ENCODE measurements at regions not wholly inside any gene's neighbourhood (a gene's known extent, or its start where the extent isn't known, plus 50 kb on each side); places are given as distances from the start of the nearest gene placed in this dataset.

DNA sequence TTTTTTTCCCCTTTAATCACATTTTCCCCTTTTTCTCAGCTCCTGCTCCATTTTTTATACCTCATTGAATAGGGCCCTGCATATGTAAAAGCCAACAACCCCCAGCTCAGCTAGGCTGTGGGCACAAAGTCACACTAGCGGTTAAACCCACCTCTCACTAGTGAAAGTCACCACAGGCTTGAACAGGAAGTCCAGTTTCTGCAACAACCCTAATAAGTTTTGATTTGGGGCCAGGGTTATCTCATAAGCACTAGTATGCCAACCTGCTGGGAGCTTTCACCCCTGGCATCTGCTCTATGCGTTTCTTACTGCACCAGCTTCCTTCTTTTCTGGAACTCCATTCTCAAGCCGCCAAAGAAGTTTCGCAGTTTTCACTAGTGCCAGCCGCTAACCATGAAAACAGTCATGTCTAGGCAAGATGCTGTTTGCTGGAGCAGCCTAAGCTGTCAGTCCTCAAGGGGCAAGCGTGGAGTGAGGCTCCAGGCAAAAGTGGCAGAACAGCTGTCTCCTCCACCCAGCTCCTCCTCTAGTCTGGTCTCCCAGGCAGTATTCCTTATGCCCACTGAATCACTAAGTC, 197.0 kb upstream of the MEIS1 start:
- Histone ChIP-seq H3K4me3 (ENCODE audit: low read depth, low read length, poor library complexity, severe bottlenecking) (no peak overlapping the region), H3K36me3 (ENCODE audit: insufficient read depth, low read length, poor library complexity, severe bottlenecking) (no peaks in the 10 kb centered on the region), H3K9me3 (ENCODE audit: low read depth, low read length, poor library complexity, severe bottlenecking) (no peaks in the 10 kb centered on the region), H3K4me1 (ENCODE audit: insufficient read depth, low read length, poor library complexity, severe bottlenecking) (peaks cover 26% of the 10 kb centered on the region), H3K27ac (ENCODE audit: low read depth, low read length, poor library complexity, severe bottlenecking) (no peak overlapping the region), H3K27me3 (replicated peaks; ENCODE audit: insufficient read depth, low read depth, low read length, poor library complexity) (no peaks in the 10 kb centered on the region)
- CTCF ChIA-PET = no interaction called here
- POLR2A ChIA-PET (ENCODE audit: low non-redundant PET) = no interaction called here
- intact Hi-C loops (cut with micrococcal nuclease; ENCODE audit: unreplicated experiment) = no loop called here
- no peak for DNase-seq (ENCODE audit: low spot score)
- TF ChIP-seq CTCF (conservative IDR thresholded peaks at IDR 0.05; ENCODE audit: low read depth, low read length) (no peak), EZH2 (IDR thresholded peaks at IDR 0.05; ENCODE audit: borderline replicate concordance, low read depth, low read length, poor library complexity, severe bottlenecking) (no peak)
- BruUV-seq (replicated peaks) = no TSS peak

DNA sequence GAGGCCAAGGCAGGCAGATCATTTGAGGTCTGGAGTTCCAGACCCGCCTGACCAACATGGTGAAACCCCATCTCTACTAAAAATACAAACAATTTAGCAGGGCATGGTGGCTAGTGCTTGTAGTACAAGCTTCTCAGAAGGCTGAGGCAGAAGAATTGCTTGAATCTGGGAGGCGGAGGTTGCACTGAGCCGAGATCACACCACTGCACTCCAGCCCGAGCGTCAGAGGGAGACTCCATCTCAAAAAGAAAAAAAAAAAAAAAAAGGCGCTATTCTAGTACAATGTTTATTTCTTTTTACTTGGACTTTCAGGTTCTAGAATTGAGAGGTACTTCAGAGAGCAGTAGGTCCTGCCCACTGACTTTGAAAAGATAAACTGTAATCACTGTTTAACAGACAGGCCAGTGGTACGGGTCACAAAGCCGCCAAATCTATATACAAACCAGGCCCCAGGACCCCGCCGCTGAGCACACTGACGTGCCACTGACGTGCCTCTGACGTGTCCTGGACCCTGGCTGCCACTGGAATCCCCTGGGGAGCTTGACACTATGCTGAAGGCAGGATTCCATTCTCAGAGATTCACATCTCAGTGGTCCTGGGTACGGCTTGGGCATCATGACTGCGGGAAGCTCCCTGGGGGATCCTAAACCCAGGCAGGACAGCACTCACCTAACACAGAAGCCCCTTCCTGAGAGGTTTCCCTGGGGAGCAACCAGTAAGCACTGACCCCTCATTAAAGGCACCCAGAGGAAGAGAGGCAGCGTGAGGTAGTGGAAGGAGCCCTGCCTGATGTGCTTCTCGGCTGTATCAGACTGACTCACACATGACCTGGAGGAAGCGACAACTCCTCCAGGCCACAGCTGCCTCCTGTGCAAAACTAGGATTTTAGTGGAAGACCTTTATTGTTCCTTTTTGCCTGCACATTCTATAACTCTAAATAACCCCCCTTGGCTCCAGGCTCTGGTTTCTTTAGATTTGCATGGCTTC, 197.8 kb upstream of the MEIS1 start:
- intact Hi-C loops (cut with micrococcal nuclease; ENCODE audit: unreplicated experiment) = no loop called here
- ChIA-PET POLR2A (ENCODE audit: low non-redundant PET) (no interaction called here), CTCF (no interaction called here)
- Histone ChIP-seq H3K4me1 (ENCODE audit: insufficient read depth, low read length, poor library complexity, severe bottlenecking) (peaks cover 18% of the 10 kb centered on the region), H3K9me3 (ENCODE audit: low read depth, low read length, poor library complexity, severe bottlenecking) (no peaks in the 10 kb centered on the region), H3K36me3 (ENCODE audit: insufficient read depth, low read length, poor library complexity, severe bottlenecking) (no peaks in the 10 kb centered on the region), H3K27ac (ENCODE audit: low read depth, low read length, poor library complexity, severe bottlenecking) (no peak overlapping the region), H3K4me3 (ENCODE audit: low read depth, low read length, poor library complexity, severe bottlenecking) (no peak overlapping the region), H3K27me3 (replicated peaks; ENCODE audit: insufficient read depth, low read depth, low read length, poor library complexity) (no peaks in the 10 kb centered on the region)
- TF ChIP-seq CTCF (conservative IDR thresholded peaks at IDR 0.05; ENCODE audit: low read depth, low read length) = no peak
- no peak for TF ChIP-seq EZH2 (IDR thresholded peaks at IDR 0.05; ENCODE audit: borderline replicate concordance, low read depth, low read length, poor library complexity, severe bottlenecking)
- DNase-seq (ENCODE audit: low spot score) = no peak
- BruUV-seq (replicated peaks) = no TSS peak

- Histone ChIP-seq H3K36me3 (ENCODE audit: insufficient read depth, low read length, poor library complexity, severe bottlenecking) (no peaks in the 10 kb centered on the region), H3K27me3 (replicated peaks; ENCODE audit: insufficient read depth, low read depth, low read length, poor library complexity) (no peaks in the 10 kb centered on the region), H3K4me3 (ENCODE audit: low read depth, low read length, poor library complexity, severe bottlenecking) (no peak overlapping the region), H3K9me3 (ENCODE audit: low read depth, low read length, poor library complexity, severe bottlenecking) (no peaks in the 10 kb centered on the region), H3K4me1 (ENCODE audit: insufficient read depth, low read length, poor library complexity, severe bottlenecking) (peaks cover 9% of the 10 kb centered on the region), H3K27ac (ENCODE audit: low read depth, low read length, poor library complexity, severe bottlenecking) (no peak overlapping the region)
- no TSS peak for BruUV-seq (replicated peaks)
- intact Hi-C loops (cut with micrococcal nuclease; ENCODE audit: unreplicated experiment) = no loop called here
- DNase-seq (ENCODE audit: low spot score) = no peak
- CTCF ChIA-PET = no interaction called here
- TF ChIP-seq CTCF (conservative IDR thresholded peaks at IDR 0.05; ENCODE audit: low read depth, low read length) (no peak), EZH2 (IDR thresholded peaks at IDR 0.05; ENCODE audit: borderline replicate concordance, low read depth, low read length, poor library complexity, severe bottlenecking) (no peak)
- POLR2A ChIA-PET (ENCODE audit: low non-redundant PET) = no interaction called here
Observed at GRCh38 chr2:66236067-66236685, 198.7 kb upstream of the MEIS1 start.
